Mammary epithelial cell (primary cell): ENCODE measurements at regions not wholly inside any gene's neighbourhood (a gene's known extent, or its start where the extent isn't known, plus 50 kb on each side); places are given as distances from the start of the nearest gene placed in this dataset.

Experiments used
- CTCF ChIP-seq, 2 donors: IDR thresholded peaks in 1 of 2; conservative IDR thresholded peaks in 1 of 2; 2 replicates each; pipeline ENCODE4 v1.5.1; 2011 to 2012; ENCODE audit warnings: inconsistent platforms in 2 of 2, low read length in 2 of 2, mild to moderate bottlenecking in 2 of 2, control low read depth in 1 of 2, low read depth in 1 of 2; ENCODE audit not compliant: insufficient read depth in 1 of 2; ENCODE audit errors: extremely low read depth in 1 of 2
- EZH2 ChIP-seq: IDR thresholded peaks from 2 replicates; pipeline ENCODE4 v1.6.1; 2012; ENCODE audit warnings: low read length, inconsistent platforms, borderline replicate concordance

- TF ChIP-seq CTCF (conservative IDR thresholded peaks at IDR 0.05 in 1 of 2, IDR thresholded peaks at IDR 0.05 in 1 of 2; ENCODE audit: extremely low read depth in 1 of 2, insufficient read depth in 1 of 2, low read depth in 1 of 2, low read length in 2 of 2): no peak
- no peak for TF ChIP-seq EZH2
Measured at GRCh38 chr20:59441860-59442810, 141.7 kb downstream of the EDN3 start.
